Common myeloid progenitor, CD34-positive (primary cell): ENCODE measurements at regions not wholly inside any gene's neighbourhood (a gene's known extent, or its start where the extent isn't known, plus 50 kb on each side); places are given as distances from the start of the nearest gene placed in this dataset.

ENCODE experiments used
- CTCF ChIA-PET: fragments of 350-600 bp; sonication (Branson Sonifier 250); formaldehyde crosslinking; loops from one replicate; lab custom pipeline; 2021; ENCODE audit warnings: antibody characterized with exemption; lab: Charles Lee
- POLR2A ChIA-PET: fragments of 350-600 bp; sonication (Branson Sonifier 250); formaldehyde crosslinking; loops from one replicate; lab custom pipeline; 2021; ENCODE audit warnings: antibody characterized with exemption; lab: Charles Lee
- DNase-seq, 3 donors: peaks; one replicate each; pipeline versions ENCODE4 v3.0.0 to v3.0.0-alpha.2; 2013
- H3K27ac ChIP-seq, 2 experiments: 1 replicate in 1 of 2; 2 replicates in 1 of 2; pipeline ENCODE4 v1.7.0; 2013; ENCODE audit warnings: inconsistent platforms in 2 of 2, low read length in 2 of 2, mild to moderate bottlenecking in 2 of 2, low read depth in 1 of 2, moderate library complexity in 1 of 2; ENCODE audit not compliant: severe bottlenecking in 2 of 2, insufficient read depth in 1 of 2, poor library complexity in 1 of 2
- H3K27me3 ChIP-seq, 5 experiments: replicated peaks in 2 of 5; 1 replicate in 3 of 5; 2 replicates in 2 of 5; pipeline versions ENCODE4 v1.6.1 to v1.7.0; 2013; ENCODE audit warnings: low read length in 4 of 5, mild to moderate bottlenecking in 2 of 5, moderate library complexity in 2 of 5, inconsistent platforms in 1 of 5; ENCODE audit not compliant: insufficient read depth in 5 of 5, control insufficient read depth in 4 of 5
- H3K36me3 ChIP-seq, 4 experiments: 1 replicate in 2 of 4; 2 replicates in 2 of 4; pipeline versions ENCODE4 v1.6.1 to v1.7.0; 2013; ENCODE audit warnings: low read length in 3 of 4, control low read depth in 1 of 4, mild to moderate bottlenecking in 1 of 4; ENCODE audit not compliant: control insufficient read depth in 4 of 4, insufficient read depth in 4 of 4
- H3K4me1 ChIP-seq, 4 experiments: 1 replicate in 3 of 4; 2 replicates in 1 of 4; pipeline versions ENCODE4 v1.6.1 to v1.7.1; 2013; ENCODE audit warnings: low read length in 3 of 4, mild to moderate bottlenecking in 3 of 4, control low read depth in 1 of 4, inconsistent platforms in 1 of 4, moderate library complexity in 1 of 4; ENCODE audit not compliant: control insufficient read depth in 4 of 4, insufficient read depth in 4 of 4; ENCODE audit errors: control extremely low read depth in 1 of 4
- H3K4me3 ChIP-seq, 7 experiments: 1 replicate in 4 of 7; 2 replicates in 3 of 7; pipeline versions ENCODE4 v1.5.1 to v1.7.0; 2013; ENCODE audit warnings: mild to moderate bottlenecking in 7 of 7, low read length in 6 of 7, moderate library complexity in 6 of 7, inconsistent platforms in 2 of 7, low read depth in 2 of 7, control low read depth in 1 of 7; ENCODE audit not compliant: insufficient read depth in 4 of 7, control insufficient read depth in 1 of 7; ENCODE audit errors: extremely low read depth in 1 of 7
- H3K9me3 ChIP-seq, 5 experiments: 1 replicate in 4 of 5; 2 replicates in 1 of 5; pipeline versions ENCODE4 v1.6.1 to v1.7.1; 2013; ENCODE audit warnings: low read length in 4 of 5, mild to moderate bottlenecking in 2 of 5, inconsistent platforms in 1 of 5, low read depth in 1 of 5, moderate library complexity in 1 of 5; ENCODE audit not compliant: control insufficient read depth in 4 of 5, insufficient read depth in 2 of 5; ENCODE audit errors: control extremely low read depth in 1 of 5
- WGBS: methylation state at CpG from one replicate; pipeline ENCODE4 v1.1.5; 2013; ENCODE audit not compliant: insufficient coverage; 5-methylcytosine and 5-hydroxymethylcytosine counted together

- POLR2A ChIA-PET = no interaction called here
- no peak for DNase-seq
- CTCF ChIA-PET = interaction anchor here (1.2 kb wide), 1 partner anchor 12 kb away, joined by 3 read pairs; no protein-coding TSS in a partner anchor
These were observed 417.9 kb downstream of the RPS24 start for GRCh38 chr10:78451592-78451991.

DNA sequence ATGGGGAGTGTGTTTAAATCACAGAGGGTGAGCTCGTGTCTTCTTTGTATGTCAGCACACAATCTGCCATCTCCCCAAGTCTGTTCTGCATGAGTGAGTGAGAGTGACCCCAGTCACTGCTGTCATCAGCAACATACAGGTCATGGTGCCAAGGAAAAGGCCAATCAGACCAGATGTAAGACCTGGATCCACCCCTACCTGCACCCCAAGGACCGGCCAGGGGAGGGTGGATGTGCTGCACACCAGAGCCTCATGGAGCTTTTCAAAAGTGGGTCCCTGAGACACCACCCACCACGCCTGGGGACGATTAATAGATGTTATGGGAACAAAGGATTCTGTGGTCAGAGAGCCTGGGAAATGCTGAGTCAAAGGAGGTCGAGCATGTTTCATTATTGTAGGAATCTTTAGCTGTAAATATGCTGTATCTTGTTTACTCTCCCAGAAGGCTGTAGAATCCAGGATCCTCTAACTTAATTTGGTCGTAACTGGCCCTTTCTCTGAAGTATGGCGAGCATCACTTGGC lies 420.5 kb downstream of the RPS24 start:
- Histone ChIP-seq H3K27ac (no peak overlapping the region), H3K27me3 (peaks cover 0 to 6% (median 0%) of the 10 kb centered on the region in 5 experiments), H3K36me3 (no peaks in the 10 kb centered on the region), H3K9me3 (no peaks in the 10 kb centered on the region), H3K4me1 (no peaks in the 10 kb centered on the region), H3K4me3 (no peak overlapping the region)
- DNase-seq = no peak
- ChIA-PET POLR2A (no interaction called here), CTCF (no interaction called here)
- 75% methylated on average over 6 of the region's 7 CpGs for WGBS

More at GRCh38 chr10:78451592-78451991, 417.9 kb downstream of the RPS24 start:
- no peaks in the 10 kb centered on the region for H3K36me3 ChIP-seq
- no peak overlapping the region for H3K4me3 ChIP-seq
- H3K27ac ChIP-seq = no peak overlapping the region
- no peaks in the 10 kb centered on the region for H3K4me1 ChIP-seq
- H3K9me3 ChIP-seq = no peaks in the 10 kb centered on the region
- WGBS = 94% methylated on average over 8 of the region's 10 CpGs
- peaks cover 0 to 3% (median 0%) of the 10 kb centered on the region in 5 experiments for H3K27me3 ChIP-seq

- CTCF ChIA-PET = no interaction called here
- WGBS = 90% methylated on average over 3 of the region's 8 CpGs
These were observed 421.6 kb downstream of the RPS24 start for GRCh38 chr10:78455236-78455635.

DNA sequence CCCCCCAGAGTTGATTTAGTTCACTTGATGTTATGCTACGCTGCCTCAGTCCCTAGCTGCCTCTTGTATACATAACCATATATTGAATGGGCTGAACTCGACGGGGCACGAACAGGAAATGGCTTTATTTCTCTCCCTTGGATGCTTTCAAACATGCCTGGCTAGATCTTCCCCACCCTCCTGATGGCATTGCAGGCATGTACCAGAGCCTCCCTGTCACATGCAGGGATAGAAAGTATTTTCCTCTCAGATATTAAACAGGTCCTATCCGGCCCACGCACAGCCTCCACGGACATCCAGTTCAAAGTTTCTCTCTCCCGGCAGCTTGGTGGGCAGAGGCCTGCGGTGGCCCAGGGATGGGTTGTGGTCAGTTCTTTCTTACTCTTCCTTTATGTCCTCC lies 422.1 kb downstream of the RPS24 start:
- POLR2A ChIA-PET = no interaction called here
- peaks cover 0 to 6% (median 0%) of the 10 kb centered on the region in 5 experiments for H3K27me3 ChIP-seq
- WGBS = 95% methylated on average over 9 of the region's 9 CpGs

More at GRCh38 chr10:78455236-78455635, 421.6 kb downstream of the RPS24 start:
- no peak for DNase-seq
- POLR2A ChIA-PET = no interaction called here
- peaks cover 0 to 6% (median 0%) of the 10 kb centered on the region in 5 experiments for H3K27me3 ChIP-seq
- no peaks in the 10 kb centered on the region for H3K4me1 ChIP-seq
- H3K9me3 ChIP-seq = no peaks in the 10 kb centered on the region
- no peak overlapping the region for H3K4me3 ChIP-seq
- no peak overlapping the region for H3K27ac ChIP-seq
- no peaks in the 10 kb centered on the region for H3K36me3 ChIP-seq

DNA sequence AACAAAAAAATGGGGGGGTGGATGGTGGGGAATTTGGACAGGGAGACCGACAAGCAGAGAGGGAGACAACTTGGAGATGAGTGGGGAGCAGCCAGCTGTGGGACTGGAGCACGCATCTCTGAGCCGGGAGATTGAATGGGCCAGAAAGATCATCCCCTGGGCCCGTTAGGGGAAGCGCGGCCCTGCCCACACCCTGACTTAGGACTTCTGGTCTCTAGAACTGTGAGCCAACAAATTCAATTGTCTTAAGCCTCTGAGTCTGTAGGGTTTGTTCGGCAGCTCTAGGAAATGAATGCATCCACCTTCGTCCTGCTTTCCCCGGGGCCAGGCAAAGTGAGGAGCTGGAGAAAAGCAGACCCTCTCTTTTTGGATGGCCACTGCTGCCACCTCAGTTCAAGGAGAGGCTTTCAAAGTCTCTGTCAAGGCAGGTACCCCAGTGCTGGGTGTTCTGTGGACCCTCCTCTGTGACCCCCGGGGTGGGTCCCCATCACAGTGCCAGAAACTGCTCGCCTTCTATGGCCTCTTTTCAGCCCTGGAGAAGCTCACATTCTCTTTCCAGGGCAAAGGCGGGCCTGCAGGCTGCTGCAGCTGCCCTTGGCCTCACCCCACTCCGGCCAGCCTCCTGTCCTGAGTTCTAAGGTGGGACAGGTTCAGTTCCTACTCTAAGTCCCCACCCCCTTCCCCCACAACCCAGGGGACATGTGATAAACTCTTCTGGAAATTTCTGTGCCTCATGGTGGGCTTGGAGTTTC lies 423.2 kb downstream of the RPS24 start:
- Histone ChIP-seq H3K27me3 (peaks cover 0 to 7% (median 0%) of the 10 kb centered on the region in 5 experiments), H3K4me1 (no peaks in the 10 kb centered on the region), H3K9me3 (no peaks in the 10 kb centered on the region), H3K4me3 (no peak overlapping the region), H3K27ac (no peak overlapping the region), H3K36me3 (no peaks in the 10 kb centered on the region)
- CTCF ChIA-PET = no interaction called here
- DNase-seq = no peak
- WGBS = 91% methylated on average over 11 of the region's 13 CpGs
- POLR2A ChIA-PET = no interaction called here

More for the DNA sequence above, 422.1 kb downstream of the RPS24 start:
- CTCF ChIA-PET = no interaction called here
- Histone ChIP-seq H3K9me3 (no peaks in the 10 kb centered on the region), H3K27ac (no peak overlapping the region), H3K4me3 (no peak overlapping the region), H3K36me3 (no peaks in the 10 kb centered on the region), H3K4me1 (no peaks in the 10 kb centered on the region)
- no peak for DNase-seq

- ChIA-PET CTCF (no interaction called here), POLR2A (no interaction called here)
- WGBS = 99% methylated on average over 7 of the region's 8 CpGs
- Histone ChIP-seq H3K4me3 (no peak overlapping the region), H3K27ac (no peak overlapping the region), H3K27me3 (peaks cover 0 to 7% (median 0%) of the 10 kb centered on the region in 5 experiments), H3K36me3 (no peaks in the 10 kb centered on the region), H3K9me3 (no peaks in the 10 kb centered on the region), H3K4me1 (no peaks in the 10 kb centered on the region)
- DNase-seq = no peak
These were observed 424.3 kb downstream of the RPS24 start for GRCh38 chr10:78457804-78458482.
